ENCODE measurements at regions not wholly inside any gene's neighbourhood (a gene's known extent, or its start where the extent isn't known, plus 50 kb on each side); places are given as distances from the start of the nearest gene placed in this dataset.

DNA sequence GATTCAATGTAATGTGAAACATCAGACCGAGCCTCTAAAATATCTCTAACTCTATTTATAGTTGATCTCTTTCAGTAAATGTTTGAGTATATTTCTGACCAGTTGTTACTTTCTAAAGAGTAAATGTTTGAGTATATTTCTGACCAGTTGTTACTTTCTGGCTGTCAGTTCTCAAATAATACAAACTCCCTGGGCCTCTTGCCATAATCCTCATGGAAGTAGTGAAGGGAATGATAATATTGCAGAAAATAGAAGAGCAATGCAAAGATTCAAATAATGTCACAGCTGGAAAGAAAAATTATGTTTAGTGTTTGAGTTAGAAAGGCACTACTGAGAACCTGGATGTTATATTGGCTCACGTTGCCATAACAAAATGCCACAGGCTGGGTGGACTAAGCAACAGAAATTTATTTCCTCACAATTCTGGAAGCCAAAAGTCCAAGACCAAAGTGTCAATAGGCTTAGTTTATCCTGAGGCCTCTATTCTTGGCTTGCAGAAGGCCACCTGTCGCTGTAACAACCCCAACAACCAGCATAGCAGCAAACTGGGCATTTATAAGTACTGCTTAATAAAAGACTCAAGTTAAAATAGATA, 470.6 kb upstream of the BCHE start:
- TF ChIP-seq, protein P1, sequence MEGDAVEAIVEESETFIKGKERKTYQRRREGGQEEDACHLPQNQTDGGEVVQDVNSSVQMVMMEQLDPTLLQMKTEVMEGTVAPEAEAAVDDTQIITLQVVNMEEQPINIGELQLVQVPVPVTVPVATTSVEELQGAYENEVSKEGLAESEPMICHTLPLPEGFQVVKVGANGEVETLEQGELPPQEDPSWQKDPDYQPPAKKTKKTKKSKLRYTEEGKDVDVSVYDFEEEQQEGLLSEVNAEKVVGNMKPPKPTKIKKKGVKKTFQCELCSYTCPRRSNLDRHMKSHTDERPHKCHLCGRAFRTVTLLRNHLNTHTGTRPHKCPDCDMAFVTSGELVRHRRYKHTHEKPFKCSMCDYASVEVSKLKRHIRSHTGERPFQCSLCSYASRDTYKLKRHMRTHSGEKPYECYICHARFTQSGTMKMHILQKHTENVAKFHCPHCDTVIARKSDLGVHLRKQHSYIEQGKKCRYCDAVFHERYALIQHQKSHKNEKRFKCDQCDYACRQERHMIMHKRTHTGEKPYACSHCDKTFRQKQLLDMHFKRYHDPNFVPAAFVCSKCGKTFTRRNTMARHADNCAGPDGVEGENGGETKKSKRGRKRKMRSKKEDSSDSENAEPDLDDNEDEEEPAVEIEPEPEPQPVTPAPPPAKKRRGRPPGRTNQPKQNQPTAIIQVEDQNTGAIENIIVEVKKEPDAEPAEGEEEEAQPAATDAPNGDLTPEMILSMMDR (IDR thresholded peaks at IDR 0.05; ENCODE audit: low read depth, low read length, poor library complexity, severe bottlenecking): no peak
- no peak for TF ChIP-seq EZH2phosphoT487 (IDR thresholded peaks at IDR 0.05; ENCODE audit: borderline replicate concordance, low read length)
